Skeletal muscle cell (primary cell): ENCODE measurements at regions not wholly inside any gene's neighbourhood (a gene's known extent, or its start where the extent isn't known, plus 50 kb on each side); places are given as distances from the start of the nearest gene placed in this dataset.
"Not testable (repeated sequence)": the region's sequence is repeated elsewhere in the genome, so short reads cannot be mapped to it uniquely, and the experiment has no call there.

Source experiments
- DNase-seq: peaks from one replicate; pipeline ENCODE4 v3.0.0-alpha.2; 2010; ENCODE audit warnings: low read depth
- H3K4me3 ChIP-seq: 2 replicates; pipeline ENCODE4 v1.5.1; 2011; ENCODE audit warnings: low read depth, mild to moderate bottlenecking, control low read depth, low read length, moderate library complexity

- no peak overlapping the region for H3K4me3 ChIP-seq
- DNase-seq = no peak
These were observed 411.8 kb downstream of the ARL4A start for GRCh38 chr7:13099154-13099795.

- no peak for DNase-seq
These were observed 416.7 kb downstream of the ARL4A start for GRCh38 chr7:13104128-13104527.

GRCh38 chr7:13105209-13105608, 417.8 kb downstream of the ARL4A start:
- H3K4me3 ChIP-seq = no peak overlapping the region
- no peak for DNase-seq

More at GRCh38 chr7:13104128-13104527, 416.7 kb downstream of the ARL4A start:
- no peak overlapping the region for H3K4me3 ChIP-seq

- no peak overlapping the region for H3K4me3 ChIP-seq
- DNase-seq = no peak
These were observed 419.1 kb downstream of the ARL4A start for GRCh38 chr7:13106513-13106912.

GRCh38 chr7:13107291-13107690, 419.9 kb downstream of the ARL4A start:
- DNase-seq = no peak
- no peak overlapping the region for H3K4me3 ChIP-seq

- DNase-seq = no peak
- H3K4me3 ChIP-seq = no peak overlapping the region
These were observed 420.6 kb downstream of the ARL4A start for GRCh38 chr7:13108061-13108460.

GRCh38 chr7:13109201-13109600, 421.8 kb downstream of the ARL4A start:
- DNase-seq = no peak
- H3K4me3 ChIP-seq = no peak overlapping the region

- no peak for DNase-seq
- no peak overlapping the region for H3K4me3 ChIP-seq
These were observed 422.7 kb downstream of the ARL4A start for GRCh38 chr7:13110107-13110506.

GRCh38 chr7:13111230-13111629, 423.8 kb downstream of the ARL4A start:
- DNase-seq = no peak
- no peak overlapping the region for H3K4me3 ChIP-seq

- DNase-seq = not testable (repeated sequence)
These were observed 426.8 kb downstream of the ARL4A start for GRCh38 chr7:13114240-13114639.

GRCh38 chr7:13115157-13115772, 427.8 kb downstream of the ARL4A start:
- no peak for DNase-seq

More at GRCh38 chr7:13114240-13114639, 426.8 kb downstream of the ARL4A start:
- H3K4me3 ChIP-seq = not testable (repeated sequence)

GRCh38 chr7:13115855-13116254, 428.4 kb downstream of the ARL4A start:
- no peak for DNase-seq
- no peak overlapping the region for H3K4me3 ChIP-seq

More at GRCh38 chr7:13115157-13115772, 427.8 kb downstream of the ARL4A start:
- H3K4me3 ChIP-seq = no peak overlapping the region

GRCh38 chr7:13117103-13117502, 429.7 kb downstream of the ARL4A start:
- DNase-seq = no peak
- no peak overlapping the region for H3K4me3 ChIP-seq

- H3K4me3 ChIP-seq = no peak overlapping the region
- DNase-seq = no peak
These were observed 430.2 kb downstream of the ARL4A start for GRCh38 chr7:13117592-13117991.

GRCh38 chr7:13124629-13125028, 437.2 kb downstream of the ARL4A start:
- not testable (repeated sequence) for H3K4me3 ChIP-seq, DNase-seq

- DNase-seq = no peak
- no peak overlapping the region for H3K4me3 ChIP-seq
These were observed 438.9 kb downstream of the ARL4A start for GRCh38 chr7:13126347-13126746.

- no peak for DNase-seq
- H3K4me3 ChIP-seq = no peak overlapping the region
These were observed 442.9 kb downstream of the ARL4A start for GRCh38 chr7:13130321-13130720.

GRCh38 chr7:13130906-13131305, 443.5 kb downstream of the ARL4A start:
- H3K4me3 ChIP-seq, DNase-seq: not testable (repeated sequence)

- no peak overlapping the region for H3K4me3 ChIP-seq
- DNase-seq = no peak
These were observed 444.9 kb downstream of the ARL4A start for GRCh38 chr7:13132314-13132713.

- not testable (repeated sequence) for DNase-seq, H3K4me3 ChIP-seq
These were observed 448.9 kb downstream of the ARL4A start for GRCh38 chr7:13136345-13136744.

GRCh38 chr7:13139436-13139835, 452.0 kb downstream of the ARL4A start:
- H3K4me3 ChIP-seq = no peak overlapping the region
- DNase-seq = no peak
